ENCODE measurements at regions not wholly inside any gene's neighbourhood (a gene's known extent, or its start where the extent isn't known, plus 50 kb on each side); places are given as distances from the start of the nearest gene placed in this dataset.

DNA sequence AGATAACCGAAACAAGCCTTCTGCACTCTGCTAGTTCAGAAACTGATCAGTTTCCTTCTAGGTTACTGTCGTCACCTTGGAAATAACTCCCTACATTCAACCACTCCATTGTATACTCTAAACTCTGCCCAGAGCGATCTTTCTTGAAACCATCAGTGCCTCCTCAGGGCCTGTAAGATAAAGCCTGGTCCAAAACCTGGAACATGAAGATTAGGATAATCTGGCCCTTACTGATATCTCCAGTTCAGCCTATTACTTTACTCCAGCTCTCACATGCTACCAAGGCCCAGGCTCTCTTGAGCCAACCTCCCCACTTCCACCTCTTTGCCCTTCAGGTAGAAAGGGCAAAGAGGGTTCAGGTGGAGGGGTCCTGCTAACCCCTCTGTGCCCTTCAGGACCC lies 125.3 kb upstream of the RXFP2 start:
- WGBS, 4 donors = 90 to 93% (median 91%) methylated on average over 3 of the region's 3 CpGs
- TF ChIP-seq, protein P1, sequence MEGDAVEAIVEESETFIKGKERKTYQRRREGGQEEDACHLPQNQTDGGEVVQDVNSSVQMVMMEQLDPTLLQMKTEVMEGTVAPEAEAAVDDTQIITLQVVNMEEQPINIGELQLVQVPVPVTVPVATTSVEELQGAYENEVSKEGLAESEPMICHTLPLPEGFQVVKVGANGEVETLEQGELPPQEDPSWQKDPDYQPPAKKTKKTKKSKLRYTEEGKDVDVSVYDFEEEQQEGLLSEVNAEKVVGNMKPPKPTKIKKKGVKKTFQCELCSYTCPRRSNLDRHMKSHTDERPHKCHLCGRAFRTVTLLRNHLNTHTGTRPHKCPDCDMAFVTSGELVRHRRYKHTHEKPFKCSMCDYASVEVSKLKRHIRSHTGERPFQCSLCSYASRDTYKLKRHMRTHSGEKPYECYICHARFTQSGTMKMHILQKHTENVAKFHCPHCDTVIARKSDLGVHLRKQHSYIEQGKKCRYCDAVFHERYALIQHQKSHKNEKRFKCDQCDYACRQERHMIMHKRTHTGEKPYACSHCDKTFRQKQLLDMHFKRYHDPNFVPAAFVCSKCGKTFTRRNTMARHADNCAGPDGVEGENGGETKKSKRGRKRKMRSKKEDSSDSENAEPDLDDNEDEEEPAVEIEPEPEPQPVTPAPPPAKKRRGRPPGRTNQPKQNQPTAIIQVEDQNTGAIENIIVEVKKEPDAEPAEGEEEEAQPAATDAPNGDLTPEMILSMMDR (IDR thresholded peaks at IDR 0.05) = no peak
- no peak for TF ChIP-seq POLR2A (IDR thresholded peaks at IDR 0.05)
- Histone ChIP-seq H3K36me3 (replicated peaks in 1 of 2) (no peaks in the 10 kb centered on the region), H3K4me3 (no peak overlapping the region), H3K27me3 (no peaks in the 10 kb centered on the region), H3K9me3 (replicated peaks in 1 of 3) (no peaks in the 10 kb centered on the region), H3K4me1 (replicated peaks in 1 of 2) (no peaks in the 10 kb centered on the region), H3K27ac (no peak overlapping the region)
- no peak for DNase-seq
- intact Hi-C loops (cut with DNase I) = no loop called here

DNA sequence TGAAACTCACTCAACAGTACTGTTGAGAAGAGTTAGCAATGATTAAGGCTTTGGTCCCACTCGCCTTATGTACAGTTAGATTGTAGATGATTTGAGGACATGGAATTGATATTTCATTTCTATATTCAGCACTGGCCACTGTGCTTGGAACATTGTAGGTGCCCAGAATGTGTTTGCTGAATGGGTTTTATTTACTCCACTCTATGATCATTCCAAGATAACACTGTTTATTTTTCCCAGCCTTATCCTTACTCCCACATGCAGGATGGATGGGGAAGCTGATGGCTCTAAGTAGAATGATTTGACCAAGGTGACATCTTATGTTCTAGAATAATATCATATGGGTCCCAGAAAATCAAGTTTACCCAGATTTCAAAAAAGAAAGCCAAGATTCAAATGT lies 124.6 kb upstream of the RXFP2 start:
- TF ChIP-seq POLR2A (IDR thresholded peaks at IDR 0.05) = no peak
- TF ChIP-seq, protein P1 (IDR thresholded peaks at IDR 0.05) = no peak
- DNase-seq = no peak
- H3K4me1 ChIP-seq (replicated peaks in 1 of 2) = no peaks in the 10 kb centered on the region
- H3K36me3 ChIP-seq (replicated peaks in 1 of 2) = no peaks in the 10 kb centered on the region
- WGBS, 4 donors = 67 to 83% (median 77%) methylated on average over 1 of the region's 1 CpG
- no peak overlapping the region for H3K4me3 ChIP-seq
- H3K27me3 ChIP-seq = no peaks in the 10 kb centered on the region
- H3K27ac ChIP-seq = no peak overlapping the region
- intact Hi-C loops (cut with DNase I) = no loop called here
- no peaks in the 10 kb centered on the region for H3K9me3 ChIP-seq (replicated peaks in 1 of 3)

DNA sequence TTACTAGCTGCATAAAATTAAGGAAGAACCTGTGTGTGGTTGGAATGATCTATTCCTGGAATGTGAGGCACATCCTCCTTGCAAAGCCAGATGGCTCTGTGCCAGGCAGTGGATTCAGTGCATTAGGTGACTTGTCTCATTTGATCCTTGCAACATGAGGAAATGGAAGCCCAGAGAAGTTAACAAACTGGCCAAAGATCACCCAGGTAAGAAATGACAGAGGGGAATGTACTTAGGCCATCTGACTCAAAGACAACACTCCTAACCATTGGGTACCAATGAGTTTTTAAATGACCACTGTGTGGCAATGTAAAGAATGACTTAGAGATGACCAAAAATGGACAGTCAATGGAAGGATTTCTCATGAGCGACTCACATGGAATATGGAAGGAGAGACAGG lies 114.2 kb upstream of the RXFP2 start:
- intact Hi-C loops (cut with DNase I) = no loop called here
- Histone ChIP-seq H3K9me3 (replicated peaks in 1 of 3) (no peaks in the 10 kb centered on the region), H3K4me3 (no peak overlapping the region), H3K27ac (no peak overlapping the region), H3K4me1 (replicated peaks in 1 of 2) (no peaks in the 10 kb centered on the region), H3K27me3 (no peaks in the 10 kb centered on the region), H3K36me3 (replicated peaks in 1 of 2) (no peaks in the 10 kb centered on the region)
- TF ChIP-seq, protein P1 (IDR thresholded peaks at IDR 0.05) = no peak
- no peak for TF ChIP-seq POLR2A (IDR thresholded peaks at IDR 0.05)
- WGBS, 4 donors = 71 to 100% (median 85%) methylated on average over 1 of the region's 1 CpG
- no peak for DNase-seq

DNA sequence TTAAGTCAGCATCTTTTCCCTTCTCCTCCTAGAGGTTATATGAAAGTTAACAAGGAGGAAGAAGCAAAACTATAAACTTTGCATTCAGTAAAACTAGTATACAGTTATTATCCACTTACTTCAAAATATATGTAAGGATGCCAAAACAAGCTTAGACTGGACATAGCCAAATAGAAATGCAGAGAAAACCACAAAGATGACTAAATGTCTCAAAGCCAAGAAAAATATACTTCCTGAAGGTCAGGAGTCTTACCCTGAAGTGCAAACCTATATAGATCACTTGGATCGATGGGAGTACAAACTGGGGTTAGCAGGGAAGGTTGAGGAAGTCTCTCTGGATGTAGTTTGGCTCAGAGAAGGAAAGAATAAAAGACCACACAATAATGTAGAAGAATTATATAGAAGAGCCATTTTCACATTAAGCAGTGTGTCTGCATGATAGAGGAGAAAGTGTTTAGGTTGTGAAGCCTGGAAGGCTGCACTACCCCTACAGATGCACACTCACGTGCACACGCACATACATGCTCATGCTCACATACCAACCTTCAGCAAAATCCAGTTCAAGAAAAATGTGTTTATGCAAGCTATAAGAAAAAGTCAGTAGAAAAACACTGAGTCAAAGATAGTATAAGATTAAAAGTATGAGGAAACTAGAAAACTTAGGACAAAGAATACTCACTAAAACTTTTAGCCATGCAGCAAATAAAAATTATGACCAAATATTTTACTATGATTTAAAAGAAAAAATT lies 112.1 kb upstream of the RXFP2 start:
- no peak for DNase-seq
- H3K27me3 ChIP-seq = no peaks in the 10 kb centered on the region
- TF ChIP-seq POLR2A (IDR thresholded peaks at IDR 0.05) = no peak
- TF ChIP-seq, protein P1 (IDR thresholded peaks at IDR 0.05) = no peak
- H3K4me1 ChIP-seq (replicated peaks in 1 of 2) = no peaks in the 10 kb centered on the region
- no peak overlapping the region for H3K27ac ChIP-seq
- no peaks in the 10 kb centered on the region for H3K9me3 ChIP-seq (replicated peaks in 1 of 3)
- WGBS, 4 donors = 59 to 72% (median 65%) methylated on average over 3 of the region's 3 CpGs
- no peak overlapping the region for H3K4me3 ChIP-seq
- no peaks in the 10 kb centered on the region for H3K36me3 ChIP-seq (replicated peaks in 1 of 2)
- intact Hi-C loops (cut with DNase I) = no loop called here

All from adrenal gland (tissue), 9 donors.